Fibroblast of the aortic adventitia (primary cell): ENCODE measurements at regions not wholly inside any gene's neighbourhood (a gene's known extent, or its start where the extent isn't known, plus 50 kb on each side); places are given as distances from the start of the nearest gene placed in this dataset.

ENCODE experiments used
- DNase-seq: peaks from one replicate; pipeline ENCODE4 v3.0.0-alpha.2; 2010; ENCODE audit warnings: low read depth
- H3K4me3 ChIP-seq: 2 replicates; pipeline ENCODE4 v1.5.1; 2011; ENCODE audit warnings: low read depth, mild to moderate bottlenecking, control low read depth, low read length, moderate library complexity
- CTCF ChIP-seq: IDR thresholded peaks from 2 replicates; pipeline ENCODE4 v1.5.1; 2011; ENCODE audit warnings: mild to moderate bottlenecking, low read length, control low read depth, inconsistent platforms; ENCODE audit not compliant: insufficient read depth

- no peak overlapping the region for H3K4me3 ChIP-seq
- no peak for DNase-seq
- TF ChIP-seq CTCF = no peak
Observed at GRCh38 chr6:98292810-98293209, 541.6 kb upstream of the POU3F2 start.

GRCh38 chr6:98295515-98296175 is 538.7 kb upstream of the POU3F2 start:
- H3K4me3 ChIP-seq = no peak overlapping the region
- DNase-seq = no peak
- TF ChIP-seq CTCF = no peak

GRCh38 chr6:98308564-98308963 is 525.8 kb upstream of the POU3F2 start:
- no peak for TF ChIP-seq CTCF
- H3K4me3 ChIP-seq = no peak overlapping the region
- DNase-seq = no peak

- H3K4me3 ChIP-seq = no peak overlapping the region
- no peak for DNase-seq
- TF ChIP-seq CTCF = no peak
Observed at GRCh38 chr6:98310443-98310842, 523.9 kb upstream of the POU3F2 start.

GRCh38 chr6:98323605-98324004 is 510.8 kb upstream of the POU3F2 start:
- H3K4me3 ChIP-seq = no peak overlapping the region
- no peak for DNase-seq
- TF ChIP-seq CTCF = no peak

- TF ChIP-seq CTCF = no peak
- H3K4me3 ChIP-seq = no peak overlapping the region
- DNase-seq = no peak
Observed at GRCh38 chr6:98324446-98324845, 509.9 kb upstream of the POU3F2 start.

- no peak for DNase-seq
- H3K4me3 ChIP-seq = no peak overlapping the region
- TF ChIP-seq CTCF = no peak
Observed at GRCh38 chr6:98325366-98325765, 509.0 kb upstream of the POU3F2 start.
